PFSK-1 (cell line): ENCODE measurements at regions not wholly inside any gene's neighbourhood (a gene's known extent, or its start where the extent isn't known, plus 50 kb on each side); places are given as distances from the start of the nearest gene placed in this dataset.

ENCODE experiments used
- FOXP2 ChIP-seq: optimal IDR thresholded peaks from 2 replicates; pipeline ENCODE3; 2011; ENCODE audit warnings: borderline replicate concordance, control low read depth, inconsistent platforms; ENCODE audit not compliant: insufficient read depth; ENCODE audit errors: extremely low read length, extremely low read depth
- POLR2AphosphoS5 ChIP-seq: IDR thresholded peaks from 2 replicates; pipeline ENCODE4 v1.6.1; 2012; ENCODE audit warnings: low read depth, mild to moderate bottlenecking, control low read depth, low read length, moderate library complexity
- REST ChIP-seq, 2 experiments: IDR thresholded peaks; 2 replicates each; pipeline versions ENCODE4 v1.6.1 to v1.8.0; 2011 to 2012; ENCODE audit warnings: low read depth in 2 of 2, low read length in 2 of 2, control low read depth in 1 of 2, inconsistent platforms in 1 of 2, mild to moderate bottlenecking in 1 of 2, moderate library complexity in 1 of 2; ENCODE audit not compliant: insufficient read depth in 1 of 2
- SIN3A ChIP-seq: IDR thresholded peaks from 2 replicates; pipeline ENCODE4 v1.6.1; 2012; ENCODE audit warnings: mild to moderate bottlenecking, low read length, moderate library complexity, borderline replicate concordance; ENCODE audit not compliant: insufficient read depth
- TAF1 ChIP-seq: IDR thresholded peaks from 2 replicates; pipeline ENCODE4 v1.6.1; 2012; ENCODE audit warnings: low read length, control low read depth, borderline replicate concordance; ENCODE audit not compliant: insufficient read depth

- TF ChIP-seq SIN3A, result no peak
- no peak for TF ChIP-seq POLR2AphosphoS5
- no peak for TF ChIP-seq REST (IDR thresholded peaks at IDR 0.05; ENCODE audit: insufficient read depth in 1 of 2, low read depth in 2 of 2, low read length in 2 of 2)
- no peak for TF ChIP-seq TAF1
- no peak for TF ChIP-seq FOXP2
Observed at GRCh38 chr13:75071796-75072195, 410.2 kb downstream of the TBC1D4 start.

DNA sequence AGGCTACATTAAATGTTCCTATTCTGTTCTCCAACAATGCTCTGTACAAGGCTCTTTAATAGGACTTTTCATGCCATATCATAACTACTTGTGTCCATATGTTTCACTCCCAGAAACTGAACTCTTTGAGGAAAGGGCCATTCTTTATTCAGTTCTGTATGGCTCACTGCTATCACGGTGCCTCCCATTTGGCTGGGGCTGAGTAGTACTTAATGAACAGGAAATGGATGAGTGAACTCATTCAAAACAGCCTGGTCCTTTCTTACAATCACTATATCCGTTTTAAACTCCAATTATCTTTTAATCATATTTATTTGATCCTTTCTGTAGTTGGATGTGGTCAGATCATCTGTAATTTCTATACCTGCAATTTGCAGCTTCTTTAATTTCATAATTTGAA, 410.6 kb downstream of the TBC1D4 start:
- no peak for TF ChIP-seq FOXP2
- no peak for TF ChIP-seq REST (IDR thresholded peaks at IDR 0.05; ENCODE audit: insufficient read depth in 1 of 2, low read depth in 2 of 2, low read length in 2 of 2)
- no peak for TF ChIP-seq TAF1
- TF ChIP-seq SIN3A, result no peak
- TF ChIP-seq POLR2AphosphoS5, result no peak

GRCh38 chr13:75061909-75062308, 420.1 kb downstream of the TBC1D4 start:
- TF ChIP-seq REST (IDR thresholded peaks at IDR 0.05; ENCODE audit: insufficient read depth in 1 of 2, low read depth in 2 of 2, low read length in 2 of 2) (no peak), SIN3A (no peak), TAF1 (no peak), FOXP2 (no peak), POLR2AphosphoS5 (no peak)

- TF ChIP-seq TAF1, result no peak
- TF ChIP-seq FOXP2, result no peak
- no peak for TF ChIP-seq SIN3A
- no peak for TF ChIP-seq REST (IDR thresholded peaks at IDR 0.05; ENCODE audit: insufficient read depth in 1 of 2, low read depth in 2 of 2, low read length in 2 of 2)
- TF ChIP-seq POLR2AphosphoS5, result no peak
Observed at GRCh38 chr13:75055296-75055695, 426.7 kb downstream of the TBC1D4 start.

DNA sequence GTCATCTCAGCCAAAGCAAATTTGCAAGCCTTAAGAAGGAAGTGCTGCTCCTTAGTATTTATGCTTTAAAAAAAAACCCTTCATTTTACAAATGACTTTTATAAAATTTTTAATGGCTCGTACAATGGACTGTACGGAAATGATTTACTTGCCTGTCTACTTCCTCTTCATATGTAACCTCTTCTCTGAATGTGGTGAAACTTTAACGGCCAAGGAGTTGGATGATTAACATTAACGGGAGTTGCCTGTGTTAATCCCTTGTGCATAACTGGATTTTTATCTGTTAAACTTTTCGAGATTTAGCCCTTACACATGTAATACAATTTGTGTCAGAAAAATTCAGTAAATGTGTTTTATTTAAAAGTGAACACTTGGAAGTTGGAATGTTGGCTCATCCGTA, 429.4 kb downstream of the TBC1D4 start:
- TF ChIP-seq FOXP2, result no peak
- TF ChIP-seq TAF1, result no peak
- no peak for TF ChIP-seq POLR2AphosphoS5
- no peak for TF ChIP-seq REST (IDR thresholded peaks at IDR 0.05; ENCODE audit: insufficient read depth in 1 of 2, low read depth in 2 of 2, low read length in 2 of 2)
- TF ChIP-seq SIN3A, result no peak
